ENCODE measurements at regions not wholly inside any gene's neighbourhood (a gene's known extent, or its start where the extent isn't known, plus 50 kb on each side); places are given as distances from the start of the nearest gene placed in this dataset.

DNA sequence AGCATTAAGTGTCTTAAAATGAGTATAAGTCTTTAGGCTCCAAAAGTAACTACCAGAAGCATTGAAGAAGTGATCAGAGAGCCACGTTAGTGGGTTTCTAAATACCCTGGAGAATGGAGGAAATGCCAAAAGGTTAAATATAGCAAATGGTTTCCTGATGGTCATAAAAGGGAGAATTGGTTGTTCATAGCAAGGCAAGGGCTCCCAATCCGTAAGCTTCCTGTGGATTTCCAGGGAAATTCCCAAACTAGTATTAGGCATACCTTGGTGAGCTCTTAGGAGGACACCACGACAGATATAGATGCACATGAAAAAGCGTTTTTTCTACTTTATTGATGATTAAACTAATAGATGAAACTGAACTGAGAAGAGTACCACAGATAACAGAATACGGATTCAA, 410.9 kb downstream of the FOXO1 start:
- DNase-seq (ENCODE audit: low read depth), result no peak

DNA sequence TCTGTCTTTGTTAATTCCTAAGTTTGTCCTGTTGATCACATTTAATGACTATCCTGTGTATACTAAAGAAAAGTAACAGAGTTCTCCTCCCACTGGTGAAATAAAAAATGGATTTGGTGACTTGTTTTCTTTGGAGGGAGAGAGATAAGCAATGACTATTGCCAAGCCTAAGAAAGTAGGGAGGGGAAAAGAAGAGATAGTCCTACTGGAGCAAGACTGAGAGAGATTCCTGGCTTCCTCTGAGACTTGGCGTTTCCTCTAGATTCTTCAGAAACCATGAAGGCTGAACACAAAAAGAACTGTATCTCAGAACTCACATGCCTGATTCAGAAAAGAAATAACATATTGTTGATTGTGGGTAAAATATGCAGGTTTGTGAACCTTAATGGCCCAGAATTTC, 406.5 kb downstream of the FOXO1 start:
- DNase-seq (ENCODE audit: low read depth), result no peak

DNA sequence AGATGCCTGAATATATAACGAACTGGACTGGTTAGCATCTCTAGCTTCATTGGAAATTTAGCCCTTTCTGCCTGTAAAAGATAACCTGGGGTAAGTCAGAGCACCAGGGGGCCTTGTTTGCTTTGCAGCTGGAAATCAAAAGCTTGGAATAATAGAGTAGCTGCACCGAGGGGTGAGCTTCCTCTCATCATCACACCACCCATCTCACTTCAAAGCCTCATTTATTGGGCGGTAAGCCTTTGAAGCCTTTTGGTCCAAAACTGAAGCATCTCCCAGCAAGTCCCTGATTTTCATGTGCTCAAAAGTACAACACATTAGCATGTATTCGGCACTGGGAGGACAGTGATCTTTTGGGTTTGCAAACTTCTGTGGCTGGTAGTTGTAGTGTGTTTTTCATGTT, 405.1 kb downstream of the FOXO1 start:
- no peak for DNase-seq (ENCODE audit: low read depth)

DNA sequence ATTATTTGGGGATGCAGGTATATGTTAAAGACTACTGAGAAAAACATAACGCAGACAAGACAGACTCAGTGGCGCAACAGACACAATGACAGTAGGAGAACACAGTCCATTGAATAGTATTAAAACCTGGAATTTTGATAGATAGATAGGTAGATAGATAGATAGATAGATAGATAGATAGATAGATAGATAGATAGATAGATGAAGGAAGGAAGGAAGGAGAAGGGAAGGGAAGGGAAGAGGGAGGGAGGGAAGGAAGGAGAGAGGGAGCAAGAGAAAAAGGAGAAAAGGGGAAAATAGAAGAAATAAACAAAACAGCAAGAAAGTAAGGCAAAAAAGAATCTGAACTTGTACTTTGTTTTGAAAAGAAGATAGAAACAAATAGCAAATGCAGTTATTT, 404.5 kb downstream of the FOXO1 start:
- DNase-seq (ENCODE audit: low read depth), result no peak

DNA sequence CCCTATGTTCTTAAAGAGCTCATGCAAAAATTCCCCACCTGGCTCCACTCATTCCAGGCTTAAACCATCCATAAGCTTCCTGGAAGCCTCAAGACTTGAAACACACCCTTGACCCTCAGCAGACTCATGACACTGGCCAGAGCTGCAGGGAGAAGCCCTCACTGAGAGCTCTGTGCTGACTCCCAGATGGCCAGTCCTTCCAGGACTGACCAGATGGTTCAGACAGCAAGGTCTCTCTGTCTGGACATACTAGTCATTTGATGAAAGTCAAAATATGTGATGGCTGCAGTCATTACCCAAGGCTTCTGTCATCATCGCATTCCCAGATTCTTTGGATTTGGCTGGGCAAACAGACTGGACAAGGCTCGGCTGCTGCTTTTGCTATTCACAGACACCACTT, 397.4 kb downstream of the FOXO1 start:
- DNase-seq (ENCODE audit: low read depth), result no peak

DNA sequence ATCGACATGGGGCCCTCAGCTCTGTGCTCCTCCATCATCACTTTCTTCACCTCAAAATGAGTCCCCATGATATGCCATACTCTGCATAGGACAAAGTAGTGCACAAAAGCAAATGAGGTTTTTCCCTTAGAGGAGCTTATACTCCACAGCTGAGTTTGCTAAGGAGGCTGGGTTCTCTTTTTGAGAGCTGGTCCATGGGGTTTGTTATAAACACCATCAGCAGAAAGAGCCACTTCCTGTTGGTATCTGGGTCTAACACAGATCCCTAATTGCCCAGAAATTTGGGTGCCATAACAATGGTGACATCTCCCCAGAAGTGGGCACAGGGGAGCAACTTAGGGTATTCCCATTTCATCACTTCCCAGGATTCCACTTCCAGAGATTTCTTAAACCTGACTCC, 395.7 kb downstream of the FOXO1 start:
- DNase-seq (ENCODE audit: low read depth), result no peak

DNA sequence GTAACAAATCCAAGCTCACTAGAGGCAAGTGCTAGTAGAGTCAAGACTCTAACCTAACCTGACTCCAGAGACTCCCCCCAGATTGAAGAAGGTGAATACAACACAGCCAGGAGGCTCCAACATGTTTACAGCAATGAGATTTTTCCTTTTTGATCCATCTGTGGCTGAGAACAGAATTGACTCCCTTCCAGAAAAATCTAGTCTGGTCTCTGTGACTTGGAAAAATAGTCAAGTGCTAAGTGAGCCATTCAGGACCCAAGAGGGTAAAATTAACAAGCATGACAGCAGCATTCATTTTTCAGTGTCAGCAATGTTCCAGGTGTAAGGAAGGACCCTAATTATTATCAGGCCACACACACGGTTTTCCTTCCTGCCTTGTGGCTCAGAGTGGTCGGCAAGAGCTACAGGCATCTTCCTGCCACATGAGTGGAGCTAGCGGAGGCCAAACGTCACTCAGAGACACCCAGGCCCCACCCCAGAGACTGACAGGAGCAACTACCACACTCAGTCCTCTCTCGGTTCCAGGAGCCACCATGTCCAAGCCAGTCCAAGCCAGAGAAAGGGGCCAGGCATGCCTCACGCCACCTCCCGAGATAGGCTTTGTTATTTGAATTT, 395.1 kb downstream of the FOXO1 start:
- peak; percentile 35 for DNase-seq (ENCODE audit: low read depth)

DNA sequence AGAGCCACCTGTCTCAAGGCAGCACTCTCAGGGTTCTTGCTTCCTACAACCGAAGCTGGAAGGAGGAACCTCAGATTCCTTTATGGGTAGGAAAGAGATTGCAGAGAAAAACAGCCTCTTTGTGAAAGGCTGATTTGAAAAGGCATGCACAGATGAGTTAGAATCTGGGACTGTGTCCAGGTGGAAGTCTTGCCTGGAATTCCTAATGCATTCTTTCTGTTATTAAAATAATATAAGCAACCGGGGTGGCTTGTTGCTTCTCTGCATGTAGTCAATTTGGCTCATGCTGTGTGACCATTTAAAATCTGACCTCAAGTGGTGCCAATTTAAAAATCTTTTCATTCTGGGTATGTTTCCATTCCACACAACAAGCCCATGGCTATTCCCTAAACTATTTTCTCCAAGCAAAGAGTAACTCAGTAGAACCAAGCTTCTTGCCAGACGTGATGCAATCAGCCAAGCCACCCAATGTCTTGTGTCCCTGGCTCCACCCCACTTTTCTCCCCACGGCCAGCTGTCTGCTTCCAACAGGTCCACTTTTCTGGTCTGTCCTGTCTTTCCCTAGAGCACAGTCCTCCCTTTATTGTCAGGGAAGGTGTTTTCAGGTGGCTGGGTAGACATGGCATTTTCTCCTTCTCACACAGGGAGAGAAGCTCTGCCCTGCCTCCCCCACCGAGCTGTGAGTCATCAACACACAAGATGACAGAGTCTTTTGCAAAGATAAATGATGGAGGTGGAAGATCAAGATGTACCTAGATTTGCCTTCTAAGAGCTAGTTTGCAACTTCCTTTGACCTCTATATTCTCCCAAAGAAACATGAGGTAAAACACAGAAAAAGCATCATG, 394.3 kb downstream of the FOXO1 start:
- no peak for DNase-seq (ENCODE audit: low read depth)

DNA sequence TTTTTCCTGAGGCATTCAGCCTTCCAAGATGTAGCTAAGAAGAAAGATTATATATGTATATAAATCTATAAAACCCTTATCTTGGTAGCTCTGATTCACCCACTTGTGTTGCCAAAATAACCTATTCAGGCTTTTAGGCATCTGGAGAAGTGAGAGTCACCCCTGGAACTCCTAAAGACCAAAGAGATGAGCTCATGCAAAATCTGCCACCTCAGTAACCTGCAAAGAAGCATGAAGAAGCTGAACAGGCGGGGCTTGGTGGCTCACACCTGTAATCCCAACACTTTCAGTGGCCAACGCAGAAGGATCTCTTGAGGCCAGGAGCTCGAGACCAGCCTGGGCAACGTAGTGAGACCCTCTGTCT, 393.7 kb downstream of the FOXO1 start:
- DNase-seq (ENCODE audit: low read depth), result no peak

DNA sequence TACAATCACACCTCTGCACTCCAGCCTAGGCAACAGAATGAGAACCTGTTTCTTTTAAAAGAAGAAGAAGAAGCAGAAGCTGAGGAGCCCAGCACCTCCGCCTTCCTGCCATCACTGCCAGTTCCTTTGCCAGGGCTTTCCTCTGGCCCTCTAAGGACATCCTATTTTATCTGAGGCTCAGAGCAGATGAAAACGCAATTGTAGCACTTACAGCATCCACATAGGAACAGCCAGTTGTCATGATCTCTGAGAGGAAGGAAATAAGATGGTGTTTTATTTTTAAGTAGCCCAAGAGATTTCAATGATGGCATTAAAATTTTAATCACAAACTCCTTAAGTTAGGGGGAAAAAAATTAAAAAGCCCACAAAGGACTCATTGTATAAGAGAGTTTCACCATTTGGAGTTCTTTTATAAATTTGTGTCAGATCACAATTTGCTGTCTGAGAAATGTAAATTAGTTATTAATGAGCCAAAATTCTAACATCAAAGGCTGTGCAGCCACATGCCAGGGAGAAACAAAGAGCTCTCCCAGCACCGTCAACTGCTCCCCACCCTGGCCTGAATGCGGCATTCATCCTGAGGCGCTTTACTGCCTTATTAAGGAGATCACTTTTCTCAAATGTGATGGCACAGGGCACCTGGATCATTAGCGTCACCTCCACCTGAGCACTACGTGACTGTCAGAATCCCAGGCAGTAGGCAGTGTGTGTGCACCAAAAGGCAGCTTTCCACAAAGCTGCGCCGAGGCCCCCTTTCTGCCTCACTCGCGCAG, 393.0 kb downstream of the FOXO1 start:
- DNase-seq (ENCODE audit: low read depth), result no peak

DNA sequence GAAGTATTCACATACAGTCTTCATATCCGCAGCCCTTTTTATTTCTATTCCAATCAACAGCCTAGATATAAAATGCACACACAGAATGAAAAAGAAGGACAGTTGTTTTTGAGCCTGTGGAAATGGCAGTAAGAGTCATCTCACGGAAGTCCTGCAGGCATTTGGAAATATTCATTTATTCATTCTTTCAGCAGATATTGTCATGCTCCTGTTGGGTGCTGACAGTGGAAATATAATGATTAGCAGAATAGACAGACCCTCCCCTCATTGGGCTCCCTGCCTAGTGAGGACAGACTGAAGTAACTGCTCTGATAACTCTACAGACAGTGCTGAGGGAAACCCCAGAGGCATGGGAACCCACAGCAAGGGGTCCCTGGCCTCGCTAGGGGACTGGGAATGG, 392.3 kb downstream of the FOXO1 start:
- no peak for DNase-seq (ENCODE audit: low read depth)

DNA sequence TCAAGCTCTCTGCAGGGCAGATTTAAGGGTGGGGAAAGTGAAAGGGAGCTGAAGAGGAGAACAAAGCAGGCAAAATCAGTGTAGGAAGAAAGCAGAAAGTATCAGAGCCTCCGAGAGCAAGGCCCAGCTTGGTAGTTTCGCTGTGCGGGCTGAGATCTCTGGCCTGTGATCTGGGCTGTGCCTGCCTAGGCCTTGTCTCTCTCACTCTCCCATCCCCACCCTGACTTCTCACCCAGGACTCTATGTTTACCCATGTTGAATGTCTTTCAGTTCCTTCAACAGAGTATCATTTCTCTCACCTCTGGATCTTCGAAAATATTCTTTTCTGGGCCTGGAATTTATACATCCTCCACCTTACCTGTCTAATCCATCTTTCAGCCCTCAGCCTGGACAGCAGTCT, 391.3 kb downstream of the FOXO1 start:
- DNase-seq (ENCODE audit: low read depth), result no peak

DNA sequence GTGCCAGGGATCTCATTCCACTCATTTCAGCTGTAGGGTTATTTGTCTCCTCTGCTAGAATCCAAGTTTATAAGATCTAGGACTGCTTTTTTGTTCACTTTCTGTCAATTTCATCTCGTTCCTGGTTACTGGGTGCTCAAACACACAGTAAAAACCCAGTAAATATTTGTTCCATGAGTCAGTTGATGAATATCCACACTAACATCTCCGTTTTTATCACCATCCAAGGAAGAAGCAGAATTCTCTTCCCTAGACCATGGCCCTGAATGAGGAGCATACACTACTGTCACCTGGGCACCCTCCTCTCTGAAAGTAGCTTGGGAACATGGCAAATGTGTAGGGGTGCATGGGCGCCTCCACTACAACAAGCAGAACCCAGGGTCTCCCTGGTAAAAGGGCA, 390.8 kb downstream of the FOXO1 start:
- no peak for DNase-seq (ENCODE audit: low read depth)

DNA sequence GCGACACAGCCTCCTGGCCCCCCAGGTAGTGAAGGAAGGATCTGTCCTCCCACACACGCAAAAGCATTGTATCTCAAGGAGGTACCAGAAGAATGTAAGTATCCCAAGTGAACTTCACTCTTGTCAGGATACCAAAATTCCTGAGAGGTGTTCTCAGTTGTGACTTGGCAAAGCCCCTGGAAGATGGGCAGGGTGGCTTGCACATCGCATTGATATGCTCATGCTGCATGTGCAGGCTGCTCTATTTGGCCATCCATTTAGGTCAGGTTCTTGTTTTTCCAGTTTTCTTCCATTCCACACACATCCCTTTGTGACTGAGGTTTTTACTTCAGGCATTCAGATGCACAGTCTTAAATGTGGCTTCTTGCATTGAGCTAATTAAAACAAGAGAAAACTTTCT, 382.8 kb downstream of the FOXO1 start:
- DNase-seq (ENCODE audit: low read depth), result no peak

DNA sequence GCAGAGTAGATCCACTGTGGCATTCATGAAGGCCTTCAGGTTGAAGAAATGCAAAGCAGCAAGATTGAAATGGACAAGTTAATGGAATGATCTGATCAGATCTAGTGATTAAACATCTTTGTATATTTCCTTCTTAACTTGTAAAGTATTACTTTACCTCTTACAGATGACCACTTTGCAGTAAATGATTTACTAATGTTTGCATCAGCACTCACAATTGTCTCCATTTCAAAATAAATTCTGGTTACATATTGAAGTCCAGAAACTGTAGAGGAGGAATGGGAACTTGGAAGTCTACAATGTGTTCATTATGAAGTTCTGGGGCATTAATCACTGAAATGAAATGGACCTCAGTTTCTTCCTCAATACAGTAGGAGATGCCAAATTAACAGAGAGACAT, 380.8 kb downstream of the FOXO1 start:
- DNase-seq (ENCODE audit: low read depth), result no peak

DNA sequence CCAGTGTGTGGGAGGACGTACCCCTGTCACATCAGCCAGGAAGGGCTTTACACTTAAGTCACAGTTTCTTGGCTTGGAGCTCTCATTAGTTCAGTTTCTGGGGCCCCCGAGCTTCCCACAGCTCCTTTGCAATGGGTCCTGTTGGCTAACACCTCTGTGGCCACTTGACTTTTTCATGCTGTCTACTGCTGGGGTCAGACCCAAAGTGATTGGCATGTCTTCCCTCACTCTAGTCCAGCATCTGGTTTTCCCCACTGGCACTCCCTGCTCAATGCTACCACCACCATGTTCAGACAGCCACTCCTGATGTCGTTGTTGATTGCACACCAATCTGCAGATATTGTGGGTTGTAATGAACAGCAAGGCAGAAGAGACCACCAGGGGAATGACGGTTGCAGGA, 379.0 kb downstream of the FOXO1 start:
- no peak for DNase-seq (ENCODE audit: low read depth)

DNA sequence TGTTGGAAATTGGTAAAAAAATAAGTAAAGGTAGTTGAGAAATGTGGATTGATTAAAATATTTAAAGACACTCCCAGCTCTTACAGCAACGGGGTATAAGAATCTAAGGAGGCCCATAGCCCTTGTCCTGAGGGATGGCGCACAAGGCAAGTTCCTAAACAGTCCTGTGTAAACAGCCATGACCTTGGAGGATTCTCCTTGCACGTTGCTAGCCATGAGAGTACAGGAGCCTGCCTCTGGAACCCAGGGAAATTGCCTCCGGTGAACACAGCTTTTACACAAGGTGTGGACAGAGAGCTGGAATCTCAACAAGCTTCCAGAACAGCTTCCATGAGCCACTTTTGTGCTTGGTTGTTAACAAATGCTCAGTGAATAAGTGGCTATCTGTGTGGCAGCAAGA, 378.2 kb downstream of the FOXO1 start:
- DNase-seq (ENCODE audit: low read depth), result no peak

DNA sequence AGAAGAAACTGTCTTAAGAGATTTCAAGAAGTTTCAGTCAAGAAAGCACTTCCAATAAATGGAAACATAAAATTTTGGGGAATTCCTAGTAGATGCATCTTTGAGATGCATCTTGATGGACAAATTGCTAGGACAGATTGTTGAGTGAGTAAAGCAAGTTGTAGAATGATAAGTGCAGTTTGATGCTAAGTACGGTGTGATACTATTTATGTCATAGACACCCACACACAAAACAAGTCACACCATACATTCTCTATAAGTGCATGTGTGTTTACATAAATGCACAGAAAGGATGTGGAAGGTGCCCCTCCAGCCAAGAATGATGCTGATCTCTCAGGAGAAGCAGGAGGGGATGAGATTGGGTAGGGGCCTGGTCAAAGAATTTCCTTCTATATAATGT, 375.7 kb downstream of the FOXO1 start:
- DNase-seq (ENCODE audit: low read depth), result no peak

DNA sequence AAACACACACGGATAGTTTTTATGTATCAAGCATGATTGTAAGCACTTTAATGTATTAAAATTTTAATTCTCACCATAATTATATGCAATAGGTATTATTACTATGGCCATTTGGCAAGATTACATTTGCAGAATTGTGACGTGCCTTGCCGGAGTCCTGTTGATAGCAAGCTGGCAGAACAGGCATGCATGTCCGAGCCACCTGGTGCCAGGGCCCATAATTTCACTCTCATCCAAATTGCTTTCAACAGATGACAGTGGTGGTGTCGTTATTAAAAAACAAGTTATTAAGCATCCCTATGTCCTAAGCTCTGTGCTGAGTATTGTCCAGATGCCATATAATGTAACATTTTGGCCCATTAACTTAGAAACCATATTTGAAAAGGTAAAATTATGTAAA, 374.3 kb downstream of the FOXO1 start:
- DNase-seq (ENCODE audit: low read depth), result no peak

DNA sequence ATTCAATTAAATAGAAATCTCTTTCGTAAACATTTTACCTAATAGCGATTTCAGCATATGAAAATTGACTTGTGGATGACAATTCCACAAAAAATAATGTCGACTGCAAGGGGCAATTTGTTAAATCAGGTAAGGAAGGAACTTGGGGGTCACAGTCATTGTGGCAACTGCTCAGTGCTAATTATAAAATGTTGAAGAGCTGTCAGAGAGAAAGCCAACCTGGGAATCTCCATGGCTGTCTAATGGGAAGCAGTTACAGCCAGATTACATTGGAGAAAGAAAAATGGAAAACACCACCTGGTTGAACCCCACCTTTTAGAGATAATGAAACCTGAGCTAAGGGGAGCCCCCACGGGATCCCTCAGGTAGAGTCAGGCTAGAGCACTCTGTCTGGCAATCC, 373.9 kb downstream of the FOXO1 start:
- no peak for DNase-seq (ENCODE audit: low read depth)

DNA sequence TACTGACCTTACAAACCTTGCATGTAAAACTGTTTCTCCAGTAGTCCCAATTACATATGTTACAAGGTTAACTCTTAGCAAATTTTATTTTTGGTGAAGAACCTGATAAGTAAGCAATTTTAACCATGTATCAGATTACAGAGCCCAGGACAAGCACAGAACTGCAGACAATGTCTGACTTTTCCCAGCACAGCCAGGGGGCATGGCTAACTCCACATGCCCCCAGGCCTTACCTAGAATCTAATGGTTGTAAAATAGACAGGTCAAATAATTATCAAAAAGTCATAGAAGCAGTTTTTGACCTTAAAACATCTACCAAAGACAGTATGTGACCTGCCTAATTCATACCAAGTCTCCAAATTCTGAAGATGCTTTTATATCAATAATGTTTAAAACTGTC, 364.1 kb downstream of the FOXO1 start:
- no peak for DNase-seq (ENCODE audit: low read depth)

DNA sequence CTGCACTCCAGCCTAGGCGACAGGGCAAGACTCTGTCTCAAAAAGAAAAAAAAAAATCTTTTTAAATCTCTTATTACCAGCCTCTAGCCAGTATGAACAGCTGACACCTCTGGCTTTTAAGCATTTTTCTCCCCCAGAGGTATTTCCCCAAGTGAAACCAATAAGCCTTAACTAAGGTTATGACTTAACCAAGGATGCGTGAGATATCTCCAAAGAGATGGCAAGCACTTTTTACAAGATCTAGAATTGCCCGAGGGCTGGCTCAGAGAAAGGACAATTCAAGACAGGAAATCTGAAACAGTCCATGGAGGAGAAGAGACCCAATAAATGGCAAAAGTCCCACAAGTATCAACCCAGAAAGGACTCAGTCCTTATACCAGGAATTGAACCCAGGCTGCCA, 362.1 kb downstream of the FOXO1 start:
- DNase-seq (ENCODE audit: low read depth), result no peak

DNA sequence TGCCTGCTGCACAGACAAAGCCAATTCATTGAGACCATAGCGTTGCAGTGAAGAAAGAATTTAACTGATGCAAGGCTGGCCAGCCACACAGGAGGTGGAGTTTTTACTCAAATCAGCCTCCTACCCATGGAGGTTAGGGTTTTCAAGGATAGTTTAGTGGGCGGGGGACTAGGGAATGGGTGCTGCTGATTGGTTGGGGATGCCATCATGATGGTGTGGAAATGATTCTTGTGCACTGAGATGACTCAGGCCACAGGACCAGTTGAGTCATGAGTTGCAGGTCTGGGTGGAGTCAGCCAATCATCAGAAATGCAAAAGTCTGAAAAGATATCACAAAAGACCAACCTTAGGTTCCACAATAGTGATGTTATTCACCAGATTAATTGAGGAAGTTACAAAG, 359.6 kb downstream of the FOXO1 start:
- DNase-seq (ENCODE audit: low read depth), result no peak
